NCI-H1930 (cell line): ENCODE measurements at regions not wholly inside any gene's neighbourhood (a gene's known extent, or its start where the extent isn't known, plus 50 kb on each side); places are given as distances from the start of the nearest gene placed in this dataset.
A peak's percentile ranks its signal among the peaks of the same experiment; 100 is the strongest.

Experiments used
- DNase-seq, 2 experiments: peaks; one replicate each; lab custom pipeline; 2025; lab: John Stamatoyannopoulos, UW

GRCh38 chr5:40043916-40044315 lies 619.1 kb upstream of the DAB2 start:
- no peak for DNase-seq

- DNase-seq = no peak
These were observed 616.7 kb upstream of the DAB2 start for GRCh38 chr5:40041452-40041851.

GRCh38 chr5:40037713-40038112 lies 612.9 kb upstream of the DAB2 start:
- DNase-seq = no peak

GRCh38 chr5:40034441-40034840 lies 609.7 kb upstream of the DAB2 start:
- no peak for DNase-seq

GRCh38 chr5:40033411-40033810 lies 608.6 kb upstream of the DAB2 start:
- DNase-seq = peak in 1 of 2 experiments; percentile 20

GRCh38 chr5:40033009-40033408 lies 608.2 kb upstream of the DAB2 start:
- no peak for DNase-seq

GRCh38 chr5:40030661-40031060 lies 605.9 kb upstream of the DAB2 start:
- DNase-seq = no peak

GRCh38 chr5:40029711-40030495 lies 605.1 kb upstream of the DAB2 start:
- DNase-seq = no peak

- DNase-seq = no peak
These were observed 602.6 kb upstream of the DAB2 start for GRCh38 chr5:40027400-40027799.

- no peak for DNase-seq
These were observed 600.8 kb upstream of the DAB2 start for GRCh38 chr5:40025586-40025985.

GRCh38 chr5:40022057-40022456 lies 597.3 kb upstream of the DAB2 start:
- DNase-seq = no peak

GRCh38 chr5:40021007-40021406 lies 596.2 kb upstream of the DAB2 start:
- no peak for DNase-seq

GRCh38 chr5:40017918-40018317 lies 593.1 kb upstream of the DAB2 start:
- DNase-seq = no peak

- DNase-seq = no peak
These were observed 592.4 kb upstream of the DAB2 start for GRCh38 chr5:40017135-40017534.

GRCh38 chr5:40010436-40010835 lies 585.7 kb upstream of the DAB2 start:
- DNase-seq = no peak

- no peak for DNase-seq
These were observed 581.5 kb upstream of the DAB2 start for GRCh38 chr5:40006260-40006659.

- no peak for DNase-seq
These were observed 577.0 kb upstream of the DAB2 start for GRCh38 chr5:40001796-40002195.

GRCh38 chr5:39998518-39998917 lies 573.7 kb upstream of the DAB2 start:
- no peak for DNase-seq

GRCh38 chr5:39995990-39996389 lies 571.2 kb upstream of the DAB2 start:
- no peak for DNase-seq

- no peak for DNase-seq
These were observed 567.9 kb upstream of the DAB2 start for GRCh38 chr5:39992617-39993202.

GRCh38 chr5:39986614-39987013 lies 561.8 kb upstream of the DAB2 start:
- DNase-seq = no peak

GRCh38 chr5:39980056-39980455 lies 555.3 kb upstream of the DAB2 start:
- no peak for DNase-seq

GRCh38 chr5:39977066-39977655 lies 552.4 kb upstream of the DAB2 start:
- no peak for DNase-seq
